ENCODE measurements at regions not wholly inside any gene's neighbourhood (a gene's known extent, or its start where the extent isn't known, plus 50 kb on each side); places are given as distances from the start of the nearest gene placed in this dataset.
"Not testable (repeated sequence)": the region's sequence is repeated elsewhere in the genome, so short reads cannot be mapped to it uniquely, and the experiment has no call there.

- not testable (repeated sequence) for H3K14ac ChIP-seq (ENCODE audit: low read length in 2 of 2); H2BK12ac ChIP-seq (ENCODE audit: low read length in 2 of 2); H3K4me3 ChIP-seq (ENCODE audit: insufficient read depth in 1 of 2, low read depth in 1 of 2, low read length in 2 of 2); H2AFZ ChIP-seq (ENCODE audit: low read depth, low read length); H3K4me1 ChIP-seq (ENCODE audit: control insufficient read depth, insufficient read depth, low read depth, low read length); H3K4ac ChIP-seq (ENCODE audit: low read depth in 1 of 2, low read length in 2 of 2); H3K18ac ChIP-seq (ENCODE audit: low read depth in 1 of 2, low read length in 2 of 2); H4K91ac ChIP-seq (ENCODE audit: low read length); H3K23ac ChIP-seq (ENCODE audit: low read length in 2 of 2); H3K9ac ChIP-seq (ENCODE audit: low read length); DNase-seq; H3K36me3 ChIP-seq (ENCODE audit: control insufficient read depth in 1 of 2, insufficient read depth in 2 of 2, low read depth in 1 of 2, low read length in 2 of 2); H2AK5ac ChIP-seq (ENCODE audit: low read length, severe bottlenecking); H3K79me1 ChIP-seq (replicated peaks; ENCODE audit: low read length, poor library complexity, severe bottlenecking); H2BK120ac ChIP-seq (ENCODE audit: low read depth, low read length); H2BK5ac ChIP-seq (ENCODE audit: low read depth, low read length, poor library complexity, severe bottlenecking); H3K27ac ChIP-seq (ENCODE audit: low read length, poor library complexity, severe bottlenecking); H2BK15ac ChIP-seq (ENCODE audit: low read depth, poor library complexity, severe bottlenecking); H4K8ac ChIP-seq (ENCODE audit: low read length); H3K9me3 ChIP-seq (ENCODE audit: control insufficient read depth, low read length); H3K4me2 ChIP-seq (ENCODE audit: low read length, poor library complexity, severe bottlenecking); H3K27me3 ChIP-seq (ENCODE audit: control insufficient read depth in 1 of 2, insufficient read depth in 1 of 2, low read length in 2 of 2)
- 90% methylated on average over 7 of the region's 11 CpGs for WGBS
These were observed 154.8 kb upstream of the PABPC3 start for GRCh38 chr13:24941023-24941713.

GRCh38 chr13:24943136-24943535, 152.8 kb upstream of the PABPC3 start:
- Histone ChIP-seq H3K27me3 (ENCODE audit: control insufficient read depth in 1 of 2, insufficient read depth in 1 of 2, low read length in 2 of 2) (no peaks in the 10 kb centered on the region), H2BK15ac (ENCODE audit: low read depth, poor library complexity, severe bottlenecking) (no peak overlapping the region), H2BK5ac (ENCODE audit: low read depth, low read length, poor library complexity, severe bottlenecking) (no peak overlapping the region), H3K9ac (ENCODE audit: low read length) (no peak overlapping the region), H2AK5ac (ENCODE audit: low read length, severe bottlenecking) (no peak overlapping the region), H3K14ac (ENCODE audit: low read length in 2 of 2) (no peak overlapping the region), H3K4me3 (ENCODE audit: insufficient read depth in 1 of 2, low read depth in 1 of 2, low read length in 2 of 2) (no peak overlapping the region), H3K79me1 (replicated peaks; ENCODE audit: low read length, poor library complexity, severe bottlenecking) (no peaks in the 10 kb centered on the region), H3K18ac (ENCODE audit: low read depth in 1 of 2, low read length in 2 of 2) (no peak overlapping the region), H3K4ac (ENCODE audit: low read depth in 1 of 2, low read length in 2 of 2) (no peak overlapping the region), H3K4me1 (ENCODE audit: control insufficient read depth, insufficient read depth, low read depth, low read length) (no peaks in the 10 kb centered on the region), H2BK120ac (ENCODE audit: low read depth, low read length) (no peak overlapping the region), H3K23ac (ENCODE audit: low read length in 2 of 2) (no peak overlapping the region), H3K27ac (ENCODE audit: low read length, poor library complexity, severe bottlenecking) (no peak overlapping the region), H4K8ac (ENCODE audit: low read length) (no peak overlapping the region), H3K4me2 (ENCODE audit: low read length, poor library complexity, severe bottlenecking) (no peak overlapping the region), H3K9me3 (ENCODE audit: control insufficient read depth, low read length) (no peaks in the 10 kb centered on the region), H3K36me3 (ENCODE audit: control insufficient read depth in 1 of 2, insufficient read depth in 2 of 2, low read depth in 1 of 2, low read length in 2 of 2) (no peaks in the 10 kb centered on the region), H2BK12ac (ENCODE audit: low read length in 2 of 2) (no peak overlapping the region), H2AFZ (ENCODE audit: low read depth, low read length) (no peak overlapping the region), H4K91ac (ENCODE audit: low read length) (no peak overlapping the region)
- no peak for DNase-seq
- WGBS: 58% methylated on average over 4 of the region's 6 CpGs

GRCh38 chr13:24944073-24944472, 151.9 kb upstream of the PABPC3 start:
- H4K91ac ChIP-seq (ENCODE audit: low read length); H3K4me2 ChIP-seq (ENCODE audit: low read length, poor library complexity, severe bottlenecking); H3K4me3 ChIP-seq (ENCODE audit: insufficient read depth in 1 of 2, low read depth in 1 of 2, low read length in 2 of 2); H2BK120ac ChIP-seq (ENCODE audit: low read depth, low read length); H3K18ac ChIP-seq (ENCODE audit: low read depth in 1 of 2, low read length in 2 of 2); H3K9ac ChIP-seq (ENCODE audit: low read length); H3K9me3 ChIP-seq (ENCODE audit: control insufficient read depth, low read length); H3K36me3 ChIP-seq (ENCODE audit: control insufficient read depth in 1 of 2, insufficient read depth in 2 of 2, low read depth in 1 of 2, low read length in 2 of 2); H2AFZ ChIP-seq (ENCODE audit: low read depth, low read length); H2AK5ac ChIP-seq (ENCODE audit: low read length, severe bottlenecking); H3K79me1 ChIP-seq (replicated peaks; ENCODE audit: low read length, poor library complexity, severe bottlenecking); H3K14ac ChIP-seq (ENCODE audit: low read length in 2 of 2); H4K8ac ChIP-seq (ENCODE audit: low read length); H2BK5ac ChIP-seq (ENCODE audit: low read depth, low read length, poor library complexity, severe bottlenecking); H3K27ac ChIP-seq (ENCODE audit: low read length, poor library complexity, severe bottlenecking); H3K23ac ChIP-seq (ENCODE audit: low read length in 2 of 2); H2BK12ac ChIP-seq (ENCODE audit: low read length in 2 of 2); H3K4me1 ChIP-seq (ENCODE audit: control insufficient read depth, insufficient read depth, low read depth, low read length); H3K27me3 ChIP-seq (ENCODE audit: control insufficient read depth in 1 of 2, insufficient read depth in 1 of 2, low read length in 2 of 2); H3K4ac ChIP-seq (ENCODE audit: low read depth in 1 of 2, low read length in 2 of 2); H2BK15ac ChIP-seq (ENCODE audit: low read depth, poor library complexity, severe bottlenecking); DNase-seq: not testable (repeated sequence)
- 95% methylated on average over 2 of the region's 4 CpGs for WGBS

GRCh38 chr13:24948977-24949376, 147.0 kb upstream of the PABPC3 start:
- H3K27me3 ChIP-seq (ENCODE audit: control insufficient read depth in 1 of 2, insufficient read depth in 1 of 2, low read length in 2 of 2); H3K36me3 ChIP-seq (ENCODE audit: control insufficient read depth in 1 of 2, insufficient read depth in 2 of 2, low read depth in 1 of 2, low read length in 2 of 2); H2BK12ac ChIP-seq (ENCODE audit: low read length in 2 of 2); H4K91ac ChIP-seq (ENCODE audit: low read length); H3K4ac ChIP-seq (ENCODE audit: low read depth in 1 of 2, low read length in 2 of 2); H3K23ac ChIP-seq (ENCODE audit: low read length in 2 of 2); H3K79me1 ChIP-seq (replicated peaks; ENCODE audit: low read length, poor library complexity, severe bottlenecking); H3K14ac ChIP-seq (ENCODE audit: low read length in 2 of 2); H2BK120ac ChIP-seq (ENCODE audit: low read depth, low read length); H3K27ac ChIP-seq (ENCODE audit: low read length, poor library complexity, severe bottlenecking); H3K4me2 ChIP-seq (ENCODE audit: low read length, poor library complexity, severe bottlenecking); H3K4me3 ChIP-seq (ENCODE audit: insufficient read depth in 1 of 2, low read depth in 1 of 2, low read length in 2 of 2); H2AFZ ChIP-seq (ENCODE audit: low read depth, low read length); H2BK5ac ChIP-seq (ENCODE audit: low read depth, low read length, poor library complexity, severe bottlenecking); H2AK5ac ChIP-seq (ENCODE audit: low read length, severe bottlenecking); H3K9ac ChIP-seq (ENCODE audit: low read length); H4K8ac ChIP-seq (ENCODE audit: low read length); H3K9me3 ChIP-seq (ENCODE audit: control insufficient read depth, low read length); H3K4me1 ChIP-seq (ENCODE audit: control insufficient read depth, insufficient read depth, low read depth, low read length); H3K18ac ChIP-seq (ENCODE audit: low read depth in 1 of 2, low read length in 2 of 2); DNase-seq; H2BK15ac ChIP-seq (ENCODE audit: low read depth, poor library complexity, severe bottlenecking): not testable (repeated sequence)
- 100% methylated on average over 2 of the region's 2 CpGs for WGBS
